HG02943 (cell line): ENCODE measurements at regions not wholly inside any gene's neighbourhood (a gene's known extent, or its start where the extent isn't known, plus 50 kb on each side); places are given as distances from the start of the nearest gene placed in this dataset.
A peak's percentile ranks its signal among the peaks of the same experiment; 100 is the strongest.

Source experiments
- ATAC-seq: cut with Tn5 transposase; IDR thresholded peaks from one replicate; pipeline ENCODE4 v1.9.1; 2021; ENCODE audit warnings: mild to moderate bottlenecking, low read depth, moderate library complexity; ENCODE audit not compliant: unreplicated experiment

- no peak for ATAC-seq
Measured at GRCh38 chr10:44593952-44594351, 209.1 kb upstream of the CXCL12 start.

DNA sequence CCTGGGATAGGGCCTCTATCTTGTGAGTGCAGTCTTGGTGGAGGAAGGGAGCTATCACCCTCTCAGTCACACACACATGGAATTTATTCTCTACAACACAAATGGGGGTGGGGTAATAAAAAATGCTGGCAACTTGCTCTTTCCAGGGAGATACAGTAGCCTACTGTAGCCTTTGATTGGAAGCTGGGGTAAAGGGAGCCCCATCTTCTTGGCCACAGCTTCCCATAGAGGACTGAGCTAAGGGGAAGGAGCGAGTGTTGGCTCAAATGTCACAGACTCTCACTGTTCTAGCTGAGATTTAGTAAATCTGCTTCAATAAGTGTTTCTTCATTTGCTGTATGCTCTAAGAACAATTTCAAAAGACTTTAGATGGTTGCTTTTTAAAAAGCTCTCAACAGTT is 222.2 kb upstream of the CXCL12 start:
- ATAC-seq: no peak

DNA sequence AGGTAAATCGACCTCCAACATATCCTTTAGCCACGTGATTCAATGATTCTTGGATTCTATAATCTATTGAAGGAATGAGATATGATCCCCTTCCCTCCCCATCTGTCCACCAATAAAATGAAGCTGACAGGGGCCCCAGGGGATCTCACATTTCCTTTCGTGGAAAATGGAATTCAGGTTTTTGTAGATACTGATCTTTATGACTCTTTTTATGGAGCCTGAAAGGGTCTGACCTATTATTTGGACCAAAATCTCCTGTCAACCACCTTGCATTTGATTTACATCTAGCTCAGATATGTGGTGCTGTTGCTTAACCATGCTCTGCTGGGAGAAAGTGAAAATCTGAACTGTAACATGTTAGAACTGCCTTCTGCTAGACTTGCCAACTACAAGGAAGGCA is 234.0 kb upstream of the CXCL12 start:
- no peak for ATAC-seq

GRCh38 chr10:44619521-44619920 is 234.6 kb upstream of the CXCL12 start:
- no peak for ATAC-seq

DNA sequence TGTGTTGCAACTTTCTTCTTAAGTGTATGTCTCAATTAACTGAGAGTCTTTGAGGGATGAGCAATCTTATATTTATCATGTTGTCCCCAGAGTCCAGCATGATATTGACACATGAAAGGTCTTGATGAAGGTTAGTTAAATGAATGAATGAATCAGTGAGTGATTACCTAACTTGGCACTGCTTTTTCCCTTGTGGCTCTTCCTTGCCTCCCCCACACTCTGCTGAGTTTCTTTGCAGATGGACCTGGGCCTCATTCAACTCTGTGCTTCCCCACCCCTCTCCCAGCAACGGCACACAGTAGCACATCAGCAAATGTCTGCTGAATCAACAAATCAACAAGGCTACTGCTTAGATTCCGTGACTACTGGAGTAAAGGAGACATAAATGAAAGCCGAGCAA is 235.1 kb upstream of the CXCL12 start:
- ATAC-seq: no peak

- no peak for ATAC-seq
Measured at GRCh38 chr10:44627591-44628354, 242.9 kb upstream of the CXCL12 start.

DNA sequence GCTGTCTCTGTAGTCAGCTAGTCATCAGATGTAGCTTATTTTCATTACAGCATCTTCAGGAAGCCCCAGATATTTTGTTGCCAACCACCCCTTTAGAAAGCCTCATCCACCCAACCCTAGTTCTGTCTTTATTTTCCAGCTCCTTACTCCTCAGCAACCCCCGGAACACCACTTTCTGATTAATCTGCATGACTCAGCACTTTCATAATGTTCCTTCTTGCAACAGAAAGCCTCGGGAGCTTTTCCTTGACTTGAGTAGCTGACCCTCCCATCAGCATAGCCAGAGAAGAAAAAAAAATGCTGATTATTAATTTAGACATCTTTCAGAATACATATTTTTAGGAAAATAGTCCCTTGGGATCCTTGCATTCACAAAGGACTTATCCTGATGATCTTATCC is 244.0 kb upstream of the CXCL12 start:
- no peak for ATAC-seq

GRCh38 chr10:44635176-44635575 is 250.3 kb upstream of the CXCL12 start:
- ATAC-seq: no peak

DNA sequence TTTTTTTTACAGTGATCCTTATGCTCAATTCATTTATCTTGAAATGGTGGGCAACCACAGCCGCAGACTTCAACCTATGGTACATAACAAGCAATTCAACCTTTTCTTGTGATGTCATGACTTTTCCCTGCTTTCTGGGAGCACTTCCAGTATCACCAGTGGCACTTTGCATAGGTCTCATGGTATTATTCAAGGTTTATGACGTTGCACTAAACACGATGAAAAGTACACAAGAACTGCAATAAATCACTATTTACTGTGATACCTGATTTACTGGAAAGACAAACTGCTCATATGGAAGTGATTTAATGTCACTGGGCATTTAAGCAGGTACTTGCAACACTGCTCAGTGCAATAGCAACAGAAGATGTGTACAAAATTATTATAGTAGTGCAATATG is 251.7 kb upstream of the CXCL12 start:
- ATAC-seq: no peak

DNA sequence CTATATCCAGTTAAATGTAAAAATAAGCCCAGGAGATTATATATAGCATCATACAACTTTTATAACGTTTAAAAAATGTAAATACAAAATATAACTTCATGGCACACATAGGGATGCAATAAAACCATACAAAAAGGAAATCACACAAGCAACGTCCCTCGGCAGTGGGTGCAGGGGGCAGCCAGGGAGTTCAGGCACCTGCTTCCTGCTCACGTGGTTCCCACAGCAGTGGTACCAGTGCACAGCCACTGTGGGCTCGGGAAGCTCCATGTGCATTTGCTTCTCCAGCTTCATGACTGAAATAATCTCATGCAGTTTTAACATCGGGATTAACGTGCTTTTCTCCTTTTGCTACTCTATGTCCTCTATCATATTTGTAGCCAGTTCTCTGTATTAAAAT is 255.5 kb upstream of the CXCL12 start:
- ATAC-seq: no peak

DNA sequence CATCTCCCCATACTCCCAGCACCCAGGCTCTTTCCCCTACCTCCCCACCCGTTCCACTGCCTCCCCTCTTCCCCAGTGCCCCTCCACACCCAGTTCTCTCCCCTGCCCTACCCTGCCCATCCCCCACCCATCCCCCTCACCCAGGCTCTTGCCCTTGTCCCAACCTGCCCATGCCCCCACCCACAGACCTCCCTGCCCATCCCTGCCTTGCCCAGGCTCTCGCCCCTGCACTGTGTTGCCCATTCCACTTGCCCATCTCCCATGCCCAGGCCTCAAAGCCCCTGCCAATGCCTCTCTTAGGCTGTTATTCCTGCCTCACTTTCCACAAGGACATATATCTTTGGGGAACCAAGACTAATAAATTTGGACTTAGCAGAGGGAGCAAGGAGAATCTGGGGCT is 262.6 kb upstream of the CXCL12 start:
- ATAC-seq: no peak

DNA sequence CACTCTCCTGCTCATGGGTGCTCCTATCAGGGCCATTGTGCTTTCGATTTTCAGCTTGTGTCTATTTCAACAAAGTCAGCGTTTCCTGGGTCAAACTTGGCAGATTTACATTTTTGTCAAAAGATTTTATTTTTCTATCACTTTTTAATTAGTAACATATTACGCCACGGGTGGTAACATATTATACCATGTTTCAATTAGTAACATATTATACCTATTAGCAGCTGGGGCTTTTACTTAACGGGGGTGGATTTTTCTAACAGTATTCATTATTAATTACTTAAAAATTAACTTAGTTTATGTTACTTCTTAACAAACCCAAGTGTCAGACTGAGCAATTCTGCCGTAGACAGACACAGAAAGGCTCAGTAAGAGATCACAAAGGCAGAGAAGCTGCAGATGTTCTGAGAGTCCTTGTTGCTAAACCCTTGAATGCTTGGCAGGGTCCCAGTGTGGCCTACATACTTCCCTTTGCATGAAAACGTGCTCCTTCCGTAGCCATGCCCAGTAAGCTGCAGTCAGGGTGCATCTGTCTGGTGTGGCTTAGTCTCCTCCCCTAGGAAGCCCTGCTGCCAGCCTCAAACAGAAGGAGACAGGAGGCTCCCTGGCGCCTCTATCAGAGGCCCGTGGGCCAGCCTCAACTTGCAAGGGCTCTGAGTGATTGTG is 263.1 kb upstream of the CXCL12 start:
- peak; percentile 90 for ATAC-seq

DNA sequence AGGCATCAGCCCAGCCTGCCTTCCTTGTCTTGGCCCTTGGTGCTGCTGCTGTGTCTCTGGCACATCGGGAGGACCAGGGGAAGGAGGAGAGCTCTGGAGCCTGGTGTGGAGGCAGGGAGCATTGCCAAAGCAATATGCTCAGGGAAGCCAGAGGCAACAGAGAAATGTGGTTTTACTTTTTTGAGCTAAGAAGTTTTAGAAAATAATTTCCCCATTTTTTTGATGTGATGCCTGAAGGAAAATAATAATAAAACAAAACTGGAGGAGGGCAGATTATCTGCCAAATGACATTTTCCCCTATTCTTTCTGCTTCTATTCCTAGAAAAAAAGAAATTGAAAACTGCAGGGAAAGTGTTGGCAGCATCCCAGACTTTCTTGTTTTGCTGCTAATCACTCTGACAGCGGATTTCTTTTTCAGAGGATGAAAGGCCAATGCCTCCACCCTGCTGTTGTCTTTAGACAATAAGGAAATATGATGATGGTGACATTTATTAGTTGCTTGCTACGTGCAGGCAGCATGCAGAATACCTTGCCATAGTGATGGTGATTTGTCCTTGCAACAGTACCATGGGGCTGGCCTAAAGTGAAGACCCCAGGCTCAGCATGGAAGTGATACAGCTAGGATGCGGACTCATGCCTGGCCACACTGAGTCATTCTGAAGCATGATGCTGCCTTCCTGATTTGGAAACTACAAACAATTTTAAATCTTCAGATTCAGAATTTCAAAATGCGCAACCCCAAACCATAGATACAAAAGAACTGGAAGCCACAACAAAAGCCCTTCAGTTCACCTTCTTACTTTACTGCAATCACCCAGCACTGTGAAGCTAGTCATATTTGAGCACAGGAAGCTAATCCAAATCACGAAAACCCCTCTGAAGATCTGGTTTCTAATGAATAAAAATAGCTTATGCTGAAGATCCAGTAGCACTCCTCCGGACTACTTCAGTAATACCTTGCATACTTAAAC is 260.2 kb upstream of the TMEM72 start:
- ATAC-seq: no peak

DNA sequence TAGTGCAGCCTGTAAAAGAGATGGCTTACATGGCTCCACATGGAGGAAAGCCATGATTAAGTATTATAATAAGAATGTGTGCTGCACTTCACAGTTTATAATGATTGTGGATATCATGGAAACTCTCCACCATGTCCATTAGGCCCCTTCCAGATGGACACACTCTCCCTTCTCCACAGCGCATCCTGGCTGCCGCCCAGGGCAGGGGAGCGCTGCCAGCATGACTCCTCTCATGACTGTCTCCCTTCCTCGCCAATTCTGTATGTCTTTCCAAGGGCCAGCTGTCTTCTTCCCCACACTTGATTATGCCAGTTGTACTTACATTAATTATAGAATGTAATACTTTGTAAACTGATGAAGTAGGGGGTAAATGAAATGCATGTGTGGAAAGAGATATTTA is 259.3 kb upstream of the TMEM72 start:
- ATAC-seq: no peak

GRCh38 chr10:44659320-44659719 is 251.8 kb upstream of the TMEM72 start:
- no peak for ATAC-seq

- ATAC-seq: no peak
Measured at GRCh38 chr10:44660271-44660670, 250.9 kb upstream of the TMEM72 start.

DNA sequence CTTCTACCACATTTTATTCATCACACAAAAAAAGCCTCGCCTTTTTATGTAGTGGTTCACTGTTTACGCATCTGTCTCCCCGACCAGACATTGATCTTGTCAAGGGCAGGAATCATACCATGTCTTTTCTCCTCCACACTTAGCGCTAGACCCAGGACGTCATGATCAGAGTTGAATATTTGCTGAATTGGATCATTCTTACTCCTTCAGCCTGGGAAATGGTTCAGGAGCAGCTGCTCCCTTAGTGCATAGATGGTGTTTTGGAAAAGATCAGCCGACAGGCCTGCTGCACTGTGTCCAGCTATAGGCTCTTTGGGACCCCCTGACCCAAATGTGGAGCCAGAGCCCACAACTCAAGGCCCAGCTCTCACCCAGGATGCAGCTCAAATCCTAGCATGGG is 249.1 kb upstream of the TMEM72 start:
- ATAC-seq: no peak

- no peak for ATAC-seq
Measured at GRCh38 chr10:44668336-44668735, 242.8 kb upstream of the TMEM72 start.

- no peak for ATAC-seq
Measured at GRCh38 chr10:44671319-44671718, 239.8 kb upstream of the TMEM72 start.

- no peak for ATAC-seq
Measured at GRCh38 chr10:44673245-44673983, 237.7 kb upstream of the TMEM72 start.
